GM12878 (cell line): ENCODE measurements at regions not wholly inside any gene's neighbourhood (a gene's known extent, or its start where the extent isn't known, plus 50 kb on each side); places are given as distances from the start of the nearest gene placed in this dataset.

ENCODE experiments used
- ATAC-seq: fragments of 200-7000 bp; cut with Tn5 transposase; 3 replicates; pipeline ENCODE4 v1.9.1; 2020; ENCODE audit warnings: mild to moderate bottlenecking, moderate library complexity
- BruUV-seq: library from RNA; stranded (reverse); fragments of 400-500 nt; replicated peaks from 2 replicates; lab custom pipeline; 2021; lab: Mats Ljungman, UMichigan
- CTCF ChIA-PET: fragments of 300-600 bp; sonication (Branson Sonifier 250); formaldehyde crosslinking; extraction: SDS; loops from one replicate; lab custom pipeline; 2021; ENCODE audit warnings: inconsistent platforms; lab: Yijun Ruan, JAX
- POLR2A ChIA-PET: fragments of 350-600 bp; formaldehyde crosslinking; extraction: SDS; loops from one replicate; lab custom pipeline; 2021; ENCODE audit warnings: inconsistent platforms; lab: Charles Lee
- RAD21 ChIA-PET: fragments of 300-600 bp; sonication (Branson Sonifier 250); formaldehyde crosslinking; loops from one replicate; lab custom pipeline; 2023; ENCODE audit warnings: antibody characterized with exemption; ENCODE audit not compliant: unreplicated experiment; lab: Charles Lee
- SMC1A ChIA-PET: fragments of 300-600 bp; sonication (Branson Sonifier 250); formaldehyde crosslinking; loops from one replicate; lab custom pipeline; 2023; ENCODE audit not compliant: unreplicated experiment, uncharacterized antibody; lab: Charles Lee
- DNase-seq: peaks from one replicate; pipeline ENCODE4 v3.0.0-alpha.2; 2011; ENCODE audit warnings: low read depth, low spot score
- FAIRE-seq: peaks from 3 replicates; lab custom pipeline; 2011; peaks lifted over from hg19 to GRCh38; lab: Jason Lieb, UNC
- H2AFZ ChIP-seq: 2 replicates; pipeline ENCODE4 v1.6.0; 2011; ENCODE audit warnings: low read depth, low read length, control low read depth; ENCODE audit not compliant: control insufficient read depth
- H3K27ac ChIP-seq: 2 replicates; pipeline ENCODE4 v1.5.1; 2011; ENCODE audit warnings: control low read depth; ENCODE audit not compliant: control insufficient read depth, insufficient read depth
- H3K27me3 ChIP-seq, 2 experiments: replicated peaks in 1 of 2; 2 replicates each; pipeline versions ENCODE4 v1.6.0 to v1.6.1; 2011; ENCODE audit warnings: low read length in 1 of 2; ENCODE audit not compliant: control insufficient read depth in 2 of 2, insufficient read depth in 2 of 2
- H3K36me3 ChIP-seq, 2 experiments: 2 replicates each; pipeline ENCODE4 v1.5.1; 2011; ENCODE audit warnings: low read length in 1 of 2; ENCODE audit not compliant: control insufficient read depth in 2 of 2, insufficient read depth in 2 of 2
- H3K4me1 ChIP-seq: 2 replicates; pipeline ENCODE4 v1.6.1; 2011; ENCODE audit warnings: mild to moderate bottlenecking, low read length, moderate library complexity, mixed read lengths; ENCODE audit not compliant: control insufficient read depth, insufficient read depth
- H3K4me2 ChIP-seq: 2 replicates; pipeline ENCODE4 v1.6.0; 2011; ENCODE audit warnings: control low read depth; ENCODE audit not compliant: control insufficient read depth, insufficient read depth
- H3K4me3 ChIP-seq: fragments of 200-600 bp; sonication (generic); 2 replicates; pipeline ENCODE4 v1.5.1; 2016
- H3K79me2 ChIP-seq: 2 replicates; pipeline ENCODE4 v1.6.0; 2011; ENCODE audit warnings: low read length; ENCODE audit not compliant: control insufficient read depth, insufficient read depth
- H3K9ac ChIP-seq: 2 replicates; pipeline ENCODE4 v1.8.0; 2011; ENCODE audit warnings: low read length, control low read depth, mixed read lengths; ENCODE audit not compliant: control insufficient read depth, insufficient read depth
- H3K9me3 ChIP-seq: replicated peaks from 3 replicates; pipeline ENCODE4 v1.5.1; 2011; ENCODE audit warnings: mild to moderate bottlenecking, low read length; ENCODE audit not compliant: control insufficient read depth, insufficient read depth
- H4K20me1 ChIP-seq: 2 replicates; pipeline ENCODE4 v1.6.0; 2011; ENCODE audit not compliant: control insufficient read depth, insufficient read depth
- ATF7 ChIP-seq: fragments of 450-650 bp; IDR thresholded peaks from 2 replicates; pipeline ENCODE4 v1.6.1; 2016; ENCODE audit warnings: low read depth, mild to moderate bottlenecking
- BCL3 ChIP-seq: IDR thresholded peaks from 2 replicates; pipeline ENCODE4 v1.6.1; 2011; ENCODE audit warnings: borderline replicate concordance, low read depth, mild to moderate bottlenecking, moderate library complexity, low read length; ENCODE audit not compliant: insufficient read depth, poor library complexity, severe bottlenecking
- CHD1 ChIP-seq: IDR thresholded peaks from 2 replicates; pipeline ENCODE4 v1.6.1; 2012; ENCODE audit warnings: low read depth, low read length, improper control_type of control experiment
- E2F8 ChIP-seq: fragments of 450-650 bp; IDR thresholded peaks from 2 replicates; pipeline ENCODE4 v1.6.1; 2018; ENCODE audit warnings: mild to moderate bottlenecking, low read depth, moderate library complexity; ENCODE audit not compliant: partially characterized antibody
- JUNB ChIP-seq: IDR thresholded peaks from 2 replicates; pipeline ENCODE4 v1.6.1; 2016; ENCODE audit warnings: antibody characterized with exemption, mild to moderate bottlenecking
- MLLT1 ChIP-seq: fragments of 450-650 bp; IDR thresholded peaks from 2 replicates; pipeline ENCODE4 v1.6.1; 2016; ENCODE audit warnings: mild to moderate bottlenecking
- NBN ChIP-seq: fragments of 450-650 bp; IDR thresholded peaks from 2 replicates; pipeline ENCODE4 v1.6.1; 2016
- TCF12 ChIP-seq: IDR thresholded peaks from 2 replicates; pipeline ENCODE4 v1.6.1; 2011; ENCODE audit warnings: low read depth, mild to moderate bottlenecking, low read length
- ZBED1 ChIP-seq: IDR thresholded peaks from 2 replicates; pipeline ENCODE4 v1.6.1; 2016; ENCODE audit warnings: borderline replicate concordance
- WGBS: methylation state at CpG from one replicate; pipeline ENCODE4 v1.1.6; 2016; ENCODE audit warnings: low lambda C conversion rate; ENCODE audit not compliant: insufficient replicate concordance, insufficient coverage; ENCODE audit errors: missing lambda C conversion rate; 5-methylcytosine and 5-hydroxymethylcytosine counted together
- in situ Hi-C: fragments of 300-500 bp; cut with MboI; formaldehyde crosslinking; loops from 9 replicates; pipeline ENCODE4 v1.14.3; 2018; ENCODE audit warnings: mixed read lengths
- intact Hi-C: fragments of 100-400 bp; cut with micrococcal nuclease; formaldehyde crosslinking; loops from one replicate; pipeline ENCODE4 v1.14.2; 2022; ENCODE audit not compliant: unreplicated experiment

GRCh38 chr6:155538708-155539390 lies 83.2 kb upstream of the NOX3 start:
- in situ Hi-C loops (no loop called here), intact Hi-C loops (loop anchor here (10.0 kb wide), 1 partner anchor 364 kb away; no protein-coding TSS in a partner anchor)
- Histone ChIP-seq H3K4me3 (no peak overlapping the region), H2AFZ (no peak overlapping the region), H3K9ac (no peak overlapping the region), H3K4me1 (no peaks in the 10 kb centered on the region), H3K27ac (no peak overlapping the region), H3K27me3 (no peaks in the 10 kb centered on the region), H3K9me3 (no peaks in the 10 kb centered on the region), H3K79me2 (no peaks in the 10 kb centered on the region), H3K36me3 (no peaks in the 10 kb centered on the region), H4K20me1 (no peaks in the 10 kb centered on the region), H3K4me2 (no peak overlapping the region)
- RAD21 ChIA-PET = no interaction called here
- POLR2A ChIA-PET = no interaction called here
- FAIRE-seq (no peak), DNase-seq (no peak), ATAC-seq (no peak)
- WGBS = 63% methylated on average over 3 of the region's 3 CpGs
- BruUV-seq = no TSS peak
- CTCF ChIA-PET = interaction anchor here (1.0 to 1.9 kb wide), 2 partner anchors 10 to 11 kb away, joined by 4 to 6 read pairs; no protein-coding TSS in a partner anchor
- no peak for TF ChIP-seq BCL3
- TF ChIP-seq JUNB = no peak
- TF ChIP-seq NBN = no peak
- no peak for TF ChIP-seq ATF7
- no peak for TF ChIP-seq ZBED1
- TF ChIP-seq MLLT1 = no peak
- TF ChIP-seq CHD1 = no peak
- TF ChIP-seq E2F8 = no peak
- TF ChIP-seq TCF12 = no peak
- SMC1A ChIA-PET = interaction anchor here (1.0 kb wide), 1 partner anchor 360 kb away, joined by 3 read pairs; no protein-coding TSS in a partner anchor
